Tibial nerve (tissue), 4 donors: ENCODE measurements at regions not wholly inside any gene's neighbourhood (a gene's known extent, or its start where the extent isn't known, plus 50 kb on each side); places are given as distances from the start of the nearest gene placed in this dataset.

ENCODE experiments used
- DNase-seq, 2 donors: peaks; one replicate each; pipeline ENCODE4 v3.0.0-alpha.2; 2019; ENCODE audit warnings: low spot score in 2 of 2
- H3K27ac ChIP-seq, 4 donors: fragments of 200-600 bp; sonication (generic) in 3 of 4; one replicate each; pipeline ENCODE4 v1.5.1; 2017 to 2019; ENCODE audit warnings: mild to moderate bottlenecking in 1 of 4
- H3K27me3 ChIP-seq, 2 donors: fragments of 200-600 bp; sonication (generic) in 1 of 2; one replicate each; pipeline versions ENCODE4 v1.5.1 to v1.6.0; 2017 to 2019
- H3K36me3 ChIP-seq, 3 donors: fragments of 200-600 bp; sonication (generic); one replicate each; pipeline ENCODE4 v1.5.1; 2018 to 2019
- H3K4me1 ChIP-seq, 4 donors: fragments of 200-600 bp; sonication (generic) in 3 of 4; one replicate each; pipeline ENCODE4 v1.5.1; 2017 to 2019
- H3K4me3 ChIP-seq, 4 donors: fragments of 200-600 bp; sonication (generic) in 3 of 4; one replicate each; pipeline ENCODE4 v1.5.1; 2017 to 2019; ENCODE audit warnings: mild to moderate bottlenecking in 1 of 4, moderate library complexity in 1 of 4
- H3K9me3 ChIP-seq, 4 donors: fragments of 200-600 bp; sonication (generic) in 3 of 4; one replicate each; pipeline ENCODE4 v1.5.1; 2017 to 2019
- EP300 ChIP-seq, 2 donors: sonication (generic); formaldehyde crosslinking; IDR thresholded peaks; one replicate each; pipeline ENCODE4 v1.6.1; 2017; ENCODE audit warnings: antibody characterized with exemption in 2 of 2, mild to moderate bottlenecking in 1 of 2
- POLR2A ChIP-seq, 2 donors: fragments of 450-650 bp; IDR thresholded peaks; one replicate each; pipeline ENCODE4 v1.6.1; 2017; ENCODE audit warnings: antibody characterized with exemption in 2 of 2, mild to moderate bottlenecking in 2 of 2, moderate library complexity in 2 of 2
- WGBS, 2 donors: methylation state at CpG; one replicate each; pipeline ENCODE4 v1.1.5; 2018; 5-methylcytosine and 5-hydroxymethylcytosine counted together
- TF ChIP-seq, protein P1 (sequence below), 5 experiments: fragments of 200-600 bp in 3 of 5; fragments of 450-650 bp in 2 of 5; sonication (generic) in 3 of 5; IDR thresholded peaks; one replicate each; pipeline ENCODE4 v1.5.1; 2016 to 2019; ENCODE audit warnings: antibody characterized with exemption in 5 of 5, mild to moderate bottlenecking in 3 of 5, moderate library complexity in 2 of 5

DNA sequence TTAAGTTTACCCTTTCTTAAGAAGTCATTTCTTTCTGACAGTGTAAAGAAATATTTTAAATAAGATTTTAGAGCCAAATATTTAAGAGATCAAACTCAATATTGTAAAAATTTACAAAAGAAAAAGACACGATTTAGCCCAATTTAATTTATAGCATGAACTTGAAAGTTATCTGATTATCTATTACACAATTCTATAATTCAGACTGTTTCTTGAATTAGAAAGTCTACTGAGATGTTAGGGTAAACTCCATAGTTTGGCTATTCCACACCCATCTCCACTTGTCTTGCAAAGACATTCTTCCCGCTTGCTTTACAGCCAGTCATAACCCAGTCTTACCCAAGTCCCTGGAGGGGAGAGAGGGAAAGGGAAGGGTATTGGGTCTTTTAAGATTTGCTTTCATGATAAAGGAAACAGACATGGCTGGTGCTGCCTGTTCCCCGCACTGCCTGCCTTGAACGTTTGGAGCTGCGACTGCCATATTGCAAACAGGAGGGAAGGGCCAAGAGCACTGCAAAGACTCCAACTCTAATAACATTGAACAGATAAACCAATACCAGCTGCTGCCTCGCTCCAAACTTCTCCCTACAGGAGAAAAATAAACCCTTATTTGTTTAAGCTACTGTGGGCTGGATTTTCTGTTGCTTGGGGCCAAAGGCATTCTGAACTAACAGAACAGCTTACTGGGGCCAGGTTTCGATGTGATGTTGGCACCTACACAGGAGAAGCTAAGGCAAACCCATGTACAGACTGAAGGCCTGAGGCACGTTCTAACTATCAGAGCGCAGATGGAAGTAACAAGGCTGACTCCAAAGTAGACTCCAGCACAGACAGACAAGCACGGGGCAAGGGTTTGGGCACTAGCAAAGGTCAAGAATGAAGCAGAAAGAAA is 552.3 kb upstream of the JARID2 start:
- Histone ChIP-seq H3K9me3 (no peaks in the 10 kb centered on the region), H3K4me3 (no peak overlapping the region), H3K27ac (no peak overlapping the region), H3K27me3 (no peaks in the 10 kb centered on the region), H3K36me3 (no peaks in the 10 kb centered on the region), H3K4me1 (no peaks in the 10 kb centered on the region)
- 81 to 83% methylated on average over 10 of the region's 10 CpGs for WGBS, 2 donors
- TF ChIP-seq, protein P1, sequence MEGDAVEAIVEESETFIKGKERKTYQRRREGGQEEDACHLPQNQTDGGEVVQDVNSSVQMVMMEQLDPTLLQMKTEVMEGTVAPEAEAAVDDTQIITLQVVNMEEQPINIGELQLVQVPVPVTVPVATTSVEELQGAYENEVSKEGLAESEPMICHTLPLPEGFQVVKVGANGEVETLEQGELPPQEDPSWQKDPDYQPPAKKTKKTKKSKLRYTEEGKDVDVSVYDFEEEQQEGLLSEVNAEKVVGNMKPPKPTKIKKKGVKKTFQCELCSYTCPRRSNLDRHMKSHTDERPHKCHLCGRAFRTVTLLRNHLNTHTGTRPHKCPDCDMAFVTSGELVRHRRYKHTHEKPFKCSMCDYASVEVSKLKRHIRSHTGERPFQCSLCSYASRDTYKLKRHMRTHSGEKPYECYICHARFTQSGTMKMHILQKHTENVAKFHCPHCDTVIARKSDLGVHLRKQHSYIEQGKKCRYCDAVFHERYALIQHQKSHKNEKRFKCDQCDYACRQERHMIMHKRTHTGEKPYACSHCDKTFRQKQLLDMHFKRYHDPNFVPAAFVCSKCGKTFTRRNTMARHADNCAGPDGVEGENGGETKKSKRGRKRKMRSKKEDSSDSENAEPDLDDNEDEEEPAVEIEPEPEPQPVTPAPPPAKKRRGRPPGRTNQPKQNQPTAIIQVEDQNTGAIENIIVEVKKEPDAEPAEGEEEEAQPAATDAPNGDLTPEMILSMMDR (IDR thresholded peaks at IDR 0.05) = no peak
- no peak for TF ChIP-seq POLR2A (IDR thresholded peaks at IDR 0.05)
- TF ChIP-seq EP300 (IDR thresholded peaks at IDR 0.05) = no peak
- DNase-seq = no peak

DNA sequence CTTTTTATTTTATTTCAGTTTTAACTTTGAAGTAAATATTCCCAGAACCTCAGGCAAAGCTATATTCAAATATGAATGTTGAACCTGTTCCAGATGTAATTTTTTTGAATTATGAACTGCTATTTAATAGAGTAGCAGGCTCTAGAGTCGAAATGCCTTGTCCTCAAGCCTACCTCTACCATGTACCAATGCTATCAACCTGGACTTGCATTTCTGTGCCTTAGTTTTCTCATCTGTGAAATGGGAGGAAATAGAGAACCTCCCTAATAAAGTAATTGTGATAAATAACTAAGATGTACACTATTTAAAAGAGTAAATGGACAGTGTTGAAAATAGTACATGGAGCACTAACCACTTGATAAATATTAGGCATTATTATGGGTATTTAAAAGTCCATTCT is 551.6 kb upstream of the JARID2 start:
- H3K36me3 ChIP-seq = no peaks in the 10 kb centered on the region
- no peak overlapping the region for H3K27ac ChIP-seq
- 70 to 80% methylated on average over 1 of the region's 1 CpG for WGBS, 2 donors
- no peak overlapping the region for H3K4me3 ChIP-seq
- no peaks in the 10 kb centered on the region for H3K27me3 ChIP-seq
- no peaks in the 10 kb centered on the region for H3K4me1 ChIP-seq
- no peak for DNase-seq
- TF ChIP-seq EP300 (IDR thresholded peaks at IDR 0.05) (no peak), POLR2A (IDR thresholded peaks at IDR 0.05) (no peak)
- TF ChIP-seq, protein P1 (IDR thresholded peaks at IDR 0.05) = no peak
- H3K9me3 ChIP-seq = no peaks in the 10 kb centered on the region

- Histone ChIP-seq H3K9me3 (no peaks in the 10 kb centered on the region), H3K27me3 (no peaks in the 10 kb centered on the region), H3K27ac (no peak overlapping the region), H3K36me3 (no peaks in the 10 kb centered on the region), H3K4me3 (no peak overlapping the region), H3K4me1 (no peaks in the 10 kb centered on the region)
- DNase-seq = no peak
- TF ChIP-seq POLR2A (IDR thresholded peaks at IDR 0.05) = no peak
- TF ChIP-seq EP300 (IDR thresholded peaks at IDR 0.05) = no peak
- TF ChIP-seq, protein P1 (IDR thresholded peaks at IDR 0.05) = no peak
- WGBS, 2 donors = 61 to 74% methylated on average over 6 of the region's 6 CpGs
Observed at GRCh38 chr6:14695579-14695978, 550.3 kb upstream of the JARID2 start.

- no peaks in the 10 kb centered on the region for H3K36me3 ChIP-seq
- TF ChIP-seq EP300 (IDR thresholded peaks at IDR 0.05) (no peak), POLR2A (IDR thresholded peaks at IDR 0.05) (no peak)
- TF ChIP-seq, protein P1 (IDR thresholded peaks at IDR 0.05) = no peak
- no peaks in the 10 kb centered on the region for H3K27me3 ChIP-seq
- H3K9me3 ChIP-seq = no peaks in the 10 kb centered on the region
- H3K4me1 ChIP-seq = no peaks in the 10 kb centered on the region
- no peak for DNase-seq
- WGBS, 2 donors = 95 to 96% methylated on average over 4 of the region's 4 CpGs
- H3K27ac ChIP-seq = no peak overlapping the region
- H3K4me3 ChIP-seq = no peak overlapping the region
Observed at GRCh38 chr6:14696367-14696766, 549.5 kb upstream of the JARID2 start.

GRCh38 chr6:14697427-14697826 is 548.4 kb upstream of the JARID2 start:
- Histone ChIP-seq H3K36me3 (no peaks in the 10 kb centered on the region), H3K27me3 (no peaks in the 10 kb centered on the region), H3K4me3 (no peak overlapping the region), H3K27ac (no peak overlapping the region), H3K4me1 (no peaks in the 10 kb centered on the region), H3K9me3 (no peaks in the 10 kb centered on the region)
- TF ChIP-seq, protein P1 (IDR thresholded peaks at IDR 0.05) = no peak
- TF ChIP-seq EP300 (IDR thresholded peaks at IDR 0.05) (no peak), POLR2A (IDR thresholded peaks at IDR 0.05) (no peak)
- DNase-seq = no peak
- 96 to 97% methylated on average over 2 of the region's 2 CpGs for WGBS, 2 donors
